ENCODE measurements at regions not wholly inside any gene's neighbourhood (a gene's known extent, or its start where the extent isn't known, plus 50 kb on each side); places are given as distances from the start of the nearest gene placed in this dataset.

- H3K4me1 Mint-ChIP-seq, result peaks cover 7% of the 10 kb centered on the region
- no peak overlapping the region for H3K4me3 Mint-ChIP-seq
- no peak overlapping the region for H3K27ac Mint-ChIP-seq
- H3K36me3 Mint-ChIP-seq, result peaks cover 72% of the 10 kb centered on the region
- H3K9me3 Mint-ChIP-seq, result no peaks in the 10 kb centered on the region
- DNase-seq (ENCODE audit: low spot score in 2 of 2) (no peak), ATAC-seq (no peak)
Observed at GRCh38 chr2:143946436-143947391, 573.2 kb downstream of the ZEB2 start.

- Mint-ChIP-seq H3K4me1 (peaks cover 8% of the 10 kb centered on the region), H3K36me3 (peaks cover 37% of the 10 kb centered on the region), H3K27ac (no peak overlapping the region), H3K4me3 (no peak overlapping the region), H3K9me3 (no peaks in the 10 kb centered on the region)
- ATAC-seq (no peak), DNase-seq (ENCODE audit: low spot score in 2 of 2) (no peak)
Observed at GRCh38 chr2:143942486-143942885, 577.4 kb downstream of the ZEB2 start.

DNA sequence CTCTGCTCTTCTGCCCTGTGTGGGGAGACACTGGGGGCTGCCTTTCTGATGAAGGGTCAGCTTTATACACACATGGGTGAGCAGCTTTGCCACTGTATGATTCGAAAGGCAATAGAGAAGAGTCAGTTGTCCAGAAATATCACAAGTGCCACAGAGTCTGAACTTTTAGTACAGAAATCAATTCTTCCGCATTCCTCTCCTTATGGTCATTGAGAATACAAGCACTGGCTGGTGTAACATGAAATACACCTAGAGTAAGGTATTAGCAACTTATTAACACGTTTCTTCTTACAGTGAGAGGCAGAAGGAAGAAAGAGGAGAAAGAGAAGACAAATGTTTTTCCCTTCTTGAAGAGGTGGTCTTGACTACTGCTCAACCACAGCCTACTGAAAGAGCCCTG, 579.2 kb downstream of the ZEB2 start:
- H3K4me3 Mint-ChIP-seq, result no peak overlapping the region
- no peak overlapping the region for H3K27ac Mint-ChIP-seq
- ATAC-seq (no peak), DNase-seq (ENCODE audit: low spot score in 2 of 2) (no peak)
- no peaks in the 10 kb centered on the region for H3K9me3 Mint-ChIP-seq
- peaks cover 6% of the 10 kb centered on the region for H3K4me1 Mint-ChIP-seq
- peaks cover 20% of the 10 kb centered on the region for H3K36me3 Mint-ChIP-seq

- ATAC-seq (no peak), DNase-seq (ENCODE audit: low spot score in 2 of 2) (no peak)
- no peak overlapping the region for H3K27ac Mint-ChIP-seq
- H3K4me1 Mint-ChIP-seq, result peaks cover 6% of the 10 kb centered on the region
- H3K9me3 Mint-ChIP-seq, result no peaks in the 10 kb centered on the region
- peaks cover 10% of the 10 kb centered on the region for H3K36me3 Mint-ChIP-seq
- no peak overlapping the region for H3K4me3 Mint-ChIP-seq
Observed at GRCh38 chr2:143939626-143940330, 580.1 kb downstream of the ZEB2 start.

- Mint-ChIP-seq H3K9me3 (no peaks in the 10 kb centered on the region), H3K36me3 (peaks cover 6% of the 10 kb centered on the region), H3K4me3 (peak overlapping the region; percentile 67), H3K4me1 (peaks cover 6% of the 10 kb centered on the region), H3K27ac (peak overlapping the region; percentile 60)
- no peak for DNase-seq (ENCODE audit: low spot score in 2 of 2)
- peak; percentile 29 for ATAC-seq
Observed at GRCh38 chr2:143937723-143938350, 582.1 kb downstream of the ZEB2 start.

DNA sequence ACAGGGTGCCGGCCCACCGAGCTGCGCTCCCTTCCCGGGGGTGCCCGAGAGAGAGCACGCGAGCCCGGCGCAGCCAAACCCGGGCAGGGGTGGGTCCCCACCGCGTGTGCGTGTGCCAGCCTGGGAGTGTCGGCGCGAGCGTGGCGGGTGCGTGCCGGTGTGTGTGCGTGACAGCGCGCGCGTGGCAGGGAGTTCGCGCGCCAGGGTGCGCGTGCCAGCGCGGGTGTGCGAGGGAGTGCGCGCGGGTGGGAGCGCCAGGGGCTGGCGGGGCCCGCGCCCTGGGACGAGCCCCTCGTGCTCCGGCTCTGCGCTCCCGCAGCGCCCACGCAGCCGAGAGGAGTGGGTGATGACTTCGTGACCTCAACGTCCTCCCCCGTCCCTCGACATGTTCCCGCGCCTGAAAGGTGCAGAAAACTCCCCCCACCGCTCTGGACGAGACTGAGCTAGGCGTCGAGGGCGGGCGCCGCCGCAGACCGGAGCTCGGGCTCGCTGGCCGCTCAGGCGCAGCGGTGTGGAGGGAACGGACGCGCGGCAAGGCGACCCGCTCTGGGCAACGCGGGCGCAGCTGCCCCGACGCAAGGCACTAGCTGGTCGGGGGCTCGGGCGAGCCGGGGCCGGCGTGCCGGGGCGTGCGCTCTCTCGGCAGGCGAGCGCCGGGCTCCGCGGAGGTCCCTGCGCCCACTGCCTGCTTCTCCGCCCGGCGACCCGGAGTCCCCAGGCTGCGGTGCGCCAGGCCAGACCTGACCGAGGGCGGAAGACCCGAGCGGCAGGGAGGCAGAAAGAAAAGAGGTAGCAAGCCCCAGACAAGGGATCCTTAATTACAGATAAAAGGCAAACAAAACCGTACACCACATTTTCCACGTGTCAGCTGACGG, 582.8 kb downstream of the ZEB2 start:
- Mint-ChIP-seq H3K36me3 (peaks cover 6% of the 10 kb centered on the region), H3K9me3 (no peaks in the 10 kb centered on the region), H3K27ac (peak overlapping the region; percentile 78), H3K4me1 (peaks cover 6% of the 10 kb centered on the region), H3K4me3 (peak overlapping the region; percentile 67)
- DNase-seq (ENCODE audit: low spot score in 2 of 2), result peak; percentile 40 to 75
- ATAC-seq, result peak; percentile 84

GRCh38 chr2:143936538-143936847, 583.4 kb downstream of the ZEB2 start:
- peak; percentile 2 for ATAC-seq
- peak overlapping the region; percentile 67 for H3K4me3 Mint-ChIP-seq
- peak overlapping the region; percentile 56 for H3K27ac Mint-ChIP-seq
- H3K36me3 Mint-ChIP-seq, result peaks cover 6% of the 10 kb centered on the region
- H3K9me3 Mint-ChIP-seq, result no peaks in the 10 kb centered on the region
- H3K4me1 Mint-ChIP-seq, result peaks cover 6% of the 10 kb centered on the region
- DNase-seq (ENCODE audit: low spot score in 2 of 2), result no peak

DNA sequence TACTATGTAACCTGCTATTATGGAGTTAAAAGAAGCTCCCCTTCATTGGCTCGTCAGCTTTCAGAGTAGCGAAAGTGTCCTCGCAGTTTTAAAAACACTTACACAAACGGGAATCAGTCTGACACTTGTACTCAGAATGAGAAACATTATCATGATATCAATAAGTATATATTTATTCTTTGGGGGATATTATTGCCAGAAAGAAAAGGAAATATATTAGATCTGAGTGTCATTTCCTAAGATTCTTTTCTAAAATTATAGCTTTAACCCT, 584.5 kb downstream of the ZEB2 start:
- Mint-ChIP-seq H3K4me1 (no peaks in the 10 kb centered on the region), H3K9me3 (no peaks in the 10 kb centered on the region), H3K36me3 (peaks cover 6% of the 10 kb centered on the region), H3K4me3 (no peak overlapping the region), H3K27ac (no peak overlapping the region)
- ATAC-seq (no peak), DNase-seq (ENCODE audit: low spot score in 2 of 2) (no peak)

- Mint-ChIP-seq H3K4me1 (no peaks in the 10 kb centered on the region), H3K4me3 (no peak overlapping the region), H3K27ac (no peak overlapping the region), H3K9me3 (no peaks in the 10 kb centered on the region), H3K36me3 (peaks cover 6% of the 10 kb centered on the region)
- no peak for DNase-seq (ENCODE audit: low spot score in 2 of 2)
- ATAC-seq, result no peak
Observed at GRCh38 chr2:143934626-143935481, 585.1 kb downstream of the ZEB2 start.

DNA sequence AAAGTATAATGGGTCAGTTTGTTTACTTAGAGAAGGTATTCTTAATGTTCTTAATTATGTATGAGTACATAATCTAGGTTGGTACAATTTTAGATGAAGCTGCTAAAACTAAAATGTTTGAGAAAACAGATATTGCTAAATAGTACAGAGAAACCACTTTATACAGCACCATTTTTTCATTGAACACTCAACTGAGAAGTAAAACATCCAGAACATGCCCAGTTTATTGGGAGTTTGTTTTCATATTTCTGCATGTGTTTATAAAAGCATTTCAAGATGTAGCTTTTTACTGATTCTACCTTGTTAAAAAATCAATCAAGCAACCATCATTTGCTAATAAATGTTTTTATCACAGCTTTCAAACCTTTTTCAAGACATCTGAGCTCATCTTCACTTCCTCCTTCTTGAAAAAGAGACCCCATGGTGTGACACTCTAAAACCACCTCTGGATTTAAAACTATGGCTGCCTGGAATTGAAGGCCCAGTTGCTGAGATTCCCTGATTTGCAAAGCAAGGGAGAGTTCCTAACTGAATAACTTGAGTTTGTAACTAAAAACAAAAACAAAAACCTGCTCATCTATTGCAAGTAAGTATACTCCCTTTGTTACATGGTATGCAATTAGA, 585.9 kb downstream of the ZEB2 start:
- Mint-ChIP-seq H3K9me3 (no peaks in the 10 kb centered on the region), H3K27ac (no peak overlapping the region), H3K4me3 (no peak overlapping the region), H3K36me3 (peaks cover 6% of the 10 kb centered on the region), H3K4me1 (no peaks in the 10 kb centered on the region)
- no peak for DNase-seq (ENCODE audit: low spot score in 2 of 2)
- no peak for ATAC-seq

DNA sequence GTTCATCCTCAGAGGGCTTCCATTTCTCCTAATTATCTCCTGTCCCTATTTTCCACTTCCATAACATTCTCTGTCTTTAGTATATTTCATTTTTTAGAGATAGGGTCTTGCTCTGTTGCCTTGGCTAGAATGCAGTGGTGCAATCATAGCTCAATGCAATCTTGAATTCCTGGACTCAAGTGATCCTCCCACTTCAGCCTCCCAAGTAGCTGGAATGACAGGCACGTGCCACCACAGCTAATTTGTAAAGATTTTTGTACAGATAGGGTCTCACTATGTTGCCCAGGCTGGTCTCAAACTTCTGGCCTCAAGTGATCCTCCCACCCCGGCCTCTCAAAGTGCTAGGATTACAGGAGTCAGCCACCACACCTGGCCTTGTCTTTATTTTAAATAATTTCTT, 589.0 kb downstream of the ZEB2 start:
- DNase-seq (ENCODE audit: low spot score in 2 of 2) (no peak), ATAC-seq (no peak)
- Mint-ChIP-seq H3K36me3 (no peaks in the 10 kb centered on the region), H3K27ac (no peak overlapping the region), H3K9me3 (no peaks in the 10 kb centered on the region), H3K4me1 (no peaks in the 10 kb centered on the region), H3K4me3 (no peak overlapping the region)

GRCh38 chr2:143928613-143929012, 591.3 kb downstream of the ZEB2 start:
- Mint-ChIP-seq H3K9me3 (no peaks in the 10 kb centered on the region), H3K36me3 (no peaks in the 10 kb centered on the region), H3K27ac (no peak overlapping the region), H3K4me3 (no peak overlapping the region), H3K4me1 (no peaks in the 10 kb centered on the region)
- DNase-seq (ENCODE audit: low spot score in 2 of 2), result no peak
- no peak for ATAC-seq

DNA sequence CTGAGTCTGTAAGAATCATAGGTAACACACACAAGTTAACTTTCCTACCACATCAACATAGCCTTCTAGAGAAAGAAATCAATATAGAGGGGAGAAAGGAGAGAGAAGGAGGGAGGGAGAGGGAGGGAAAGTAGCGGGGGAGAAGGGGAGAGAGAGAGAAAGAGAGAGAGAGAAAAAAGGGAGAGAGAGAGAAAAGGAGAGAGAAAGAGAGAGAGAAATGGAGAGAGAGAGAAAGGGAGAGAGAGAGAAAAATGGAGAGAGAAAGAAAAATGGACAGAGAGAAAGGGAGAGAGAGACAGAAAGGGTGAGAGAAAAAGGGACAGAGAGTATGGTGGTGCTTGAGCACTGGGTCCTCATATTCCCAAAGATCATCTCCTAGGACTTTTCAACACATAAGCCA, 591.7 kb downstream of the ZEB2 start:
- H3K9me3 Mint-ChIP-seq, result no peaks in the 10 kb centered on the region

DNA sequence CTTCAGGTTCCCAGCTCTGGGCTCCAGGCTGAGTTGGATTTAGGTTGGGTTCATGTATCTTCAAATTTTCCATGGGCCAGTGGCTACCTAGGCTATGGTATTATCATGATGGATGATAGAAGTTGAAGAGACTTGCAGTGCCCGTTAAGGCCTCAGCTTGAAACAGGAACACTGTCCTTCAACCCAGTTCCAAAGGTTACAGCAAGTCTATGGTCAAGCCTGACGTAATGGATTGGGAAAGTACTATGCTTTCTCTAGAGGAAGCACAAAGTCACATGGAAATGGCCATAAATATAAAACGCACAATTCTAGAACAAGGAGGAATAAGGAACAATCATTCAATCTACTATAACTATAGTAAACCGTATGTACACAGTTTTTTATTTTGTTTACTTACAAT, 593.2 kb downstream of the ZEB2 start:
- Mint-ChIP-seq H3K4me3 (no peak overlapping the region), H3K9me3 (no peaks in the 10 kb centered on the region), H3K27ac (no peak overlapping the region), H3K36me3 (no peaks in the 10 kb centered on the region), H3K4me1 (no peaks in the 10 kb centered on the region)
- DNase-seq (ENCODE audit: low spot score in 2 of 2) (no peak), ATAC-seq (no peak)

More for the DNA sequence above, 591.7 kb downstream of the ZEB2 start:
- Mint-ChIP-seq H3K27ac (no peak overlapping the region), H3K36me3 (no peaks in the 10 kb centered on the region), H3K4me1 (no peaks in the 10 kb centered on the region), H3K4me3 (no peak overlapping the region)
- no peak for DNase-seq (ENCODE audit: low spot score in 2 of 2)
- ATAC-seq, result no peak

Measured in stimulated activated effector memory CD8-positive, alpha-beta T cell treated with anti-CD3 and anti-CD28 coated beads, Interleukin-12 subunit alpha, Interleukin-12 subunit beta, amount 100 ng/mL, for 72 hours (primary cell).